HEK293 (cell line): ENCODE measurements at regions not wholly inside any gene's neighbourhood (a gene's known extent, or its start where the extent isn't known, plus 50 kb on each side); places are given as distances from the start of the nearest gene placed in this dataset.

Source experiments
- GLIS1 ChIP-seq: fragments of 450-650 bp; formaldehyde crosslinking; IDR thresholded peaks from 2 replicates; pipeline ENCODE4 v1.5.1; 2016; ENCODE audit warnings: missing biosample characterization, missing genetic modification characterization
- OVOL3 ChIP-seq: fragments of 450-650 bp; formaldehyde crosslinking; IDR thresholded peaks from 2 replicates; pipeline ENCODE4 v1.5.1; 2016; ENCODE audit warnings: missing biosample characterization, missing genetic modification characterization
- REPIN1 ChIP-seq: fragments of 450-650 bp; formaldehyde crosslinking; IDR thresholded peaks from 2 replicates; pipeline ENCODE4 v1.5.1; 2017; ENCODE audit warnings: missing biosample characterization, missing genetic modification characterization, low read depth
- YY1 ChIP-seq: fragments of 450-650 bp; formaldehyde crosslinking; IDR thresholded peaks from 2 replicates; pipeline ENCODE4 v1.5.1; 2018; ENCODE audit warnings: missing biosample characterization, missing genetic modification characterization
- ZNF133 ChIP-seq: fragments of 450-650 bp; formaldehyde crosslinking; IDR thresholded peaks from 2 replicates; pipeline ENCODE4 v1.5.1; 2016; ENCODE audit warnings: missing biosample characterization, missing genetic modification characterization
- ZNF138 ChIP-seq: fragments of 450-650 bp; formaldehyde crosslinking; IDR thresholded peaks from 2 replicates; pipeline ENCODE4 v1.5.1; 2016; ENCODE audit warnings: missing biosample characterization, missing genetic modification characterization, borderline replicate concordance
- ZNF354C ChIP-seq: fragments of 450-650 bp; formaldehyde crosslinking; IDR thresholded peaks from 2 replicates; pipeline ENCODE4 v1.5.1; 2016; ENCODE audit warnings: missing biosample characterization, missing genetic modification characterization, low read depth, borderline replicate concordance
- ZNF501 ChIP-seq: fragments of 450-650 bp; formaldehyde crosslinking; IDR thresholded peaks from 2 replicates; pipeline ENCODE4 v1.5.1; 2016; ENCODE audit warnings: missing biosample characterization, missing genetic modification characterization
- ZNF596 ChIP-seq: fragments of 450-650 bp; IDR thresholded peaks from 2 replicates; pipeline ENCODE4 v1.5.0; 2018; ENCODE audit warnings: missing biosample characterization, mild to moderate bottlenecking, missing genetic modification characterization, moderate library complexity
- ZNF768 ChIP-seq: fragments of 450-650 bp; formaldehyde crosslinking; IDR thresholded peaks from 2 replicates; pipeline ENCODE4 v1.5.1; 2018; ENCODE audit warnings: missing biosample characterization, mild to moderate bottlenecking, missing genetic modification characterization
- TF ChIP-seq, protein P1 (sequence below): fragments of 450-650 bp; formaldehyde crosslinking; IDR thresholded peaks from 2 replicates; pipeline ENCODE4 v1.5.1; 2016; ENCODE audit warnings: missing biosample characterization, missing genetic modification characterization
- TF ChIP-seq, protein P2 (sequence below): fragments of 450-650 bp; formaldehyde crosslinking; IDR thresholded peaks from 2 replicates; pipeline ENCODE4 v1.5.1; 2016; ENCODE audit warnings: missing biosample characterization, missing genetic modification characterization

DNA sequence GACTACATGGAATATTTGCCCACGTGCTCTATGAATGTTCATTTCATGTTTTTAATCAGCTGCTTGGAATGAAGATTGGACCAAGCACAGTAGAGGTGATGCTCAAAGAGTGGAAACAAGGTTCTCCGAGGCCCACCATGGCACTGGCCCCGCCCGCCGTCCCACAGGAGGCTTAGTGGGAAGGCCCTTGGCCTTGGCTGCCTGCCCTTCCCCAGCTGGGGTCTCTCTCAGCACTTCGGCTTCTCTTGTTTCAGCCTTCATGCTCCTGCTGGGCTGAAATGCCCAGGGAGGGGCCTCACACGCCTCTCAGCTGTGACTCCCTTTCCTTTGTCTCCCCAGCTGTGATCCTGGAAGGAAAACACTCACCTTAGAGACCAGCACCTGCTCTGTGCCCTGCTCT lies 833.2 kb downstream of the GALR1 start:
- TF ChIP-seq ZNF133 (tag by site-specific recombination), result no peak
- no peak for TF ChIP-seq ZNF501 (tag by site-specific recombination)
- TF ChIP-seq YY1, result no peak
- TF ChIP-seq, protein P1, sequence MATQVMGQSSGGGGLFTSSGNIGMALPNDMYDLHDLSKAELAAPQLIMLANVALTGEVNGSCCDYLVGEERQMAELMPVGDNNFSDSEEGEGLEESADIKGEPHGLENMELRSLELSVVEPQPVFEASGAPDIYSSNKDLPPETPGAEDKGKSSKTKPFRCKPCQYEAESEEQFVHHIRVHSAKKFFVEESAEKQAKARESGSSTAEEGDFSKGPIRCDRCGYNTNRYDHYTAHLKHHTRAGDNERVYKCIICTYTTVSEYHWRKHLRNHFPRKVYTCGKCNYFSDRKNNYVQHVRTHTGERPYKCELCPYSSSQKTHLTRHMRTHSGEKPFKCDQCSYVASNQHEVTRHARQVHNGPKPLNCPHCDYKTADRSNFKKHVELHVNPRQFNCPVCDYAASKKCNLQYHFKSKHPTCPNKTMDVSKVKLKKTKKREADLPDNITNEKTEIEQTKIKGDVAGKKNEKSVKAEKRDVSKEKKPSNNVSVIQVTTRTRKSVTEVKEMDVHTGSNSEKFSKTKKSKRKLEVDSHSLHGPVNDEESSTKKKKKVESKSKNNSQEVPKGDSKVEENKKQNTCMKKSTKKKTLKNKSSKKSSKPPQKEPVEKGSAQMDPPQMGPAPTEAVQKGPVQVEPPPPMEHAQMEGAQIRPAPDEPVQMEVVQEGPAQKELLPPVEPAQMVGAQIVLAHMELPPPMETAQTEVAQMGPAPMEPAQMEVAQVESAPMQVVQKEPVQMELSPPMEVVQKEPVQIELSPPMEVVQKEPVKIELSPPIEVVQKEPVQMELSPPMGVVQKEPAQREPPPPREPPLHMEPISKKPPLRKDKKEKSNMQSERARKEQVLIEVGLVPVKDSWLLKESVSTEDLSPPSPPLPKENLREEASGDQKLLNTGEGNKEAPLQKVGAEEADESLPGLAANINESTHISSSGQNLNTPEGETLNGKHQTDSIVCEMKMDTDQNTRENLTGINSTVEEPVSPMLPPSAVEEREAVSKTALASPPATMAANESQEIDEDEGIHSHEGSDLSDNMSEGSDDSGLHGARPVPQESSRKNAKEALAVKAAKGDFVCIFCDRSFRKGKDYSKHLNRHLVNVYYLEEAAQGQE (tag by site-specific recombination), result no peak
- TF ChIP-seq ZNF354C (tag by site-specific recombination), result no peak
- TF ChIP-seq ZNF768 (tag by site-specific recombination), result no peak
- no peak for TF ChIP-seq ZNF138
- TF ChIP-seq, protein P2, sequence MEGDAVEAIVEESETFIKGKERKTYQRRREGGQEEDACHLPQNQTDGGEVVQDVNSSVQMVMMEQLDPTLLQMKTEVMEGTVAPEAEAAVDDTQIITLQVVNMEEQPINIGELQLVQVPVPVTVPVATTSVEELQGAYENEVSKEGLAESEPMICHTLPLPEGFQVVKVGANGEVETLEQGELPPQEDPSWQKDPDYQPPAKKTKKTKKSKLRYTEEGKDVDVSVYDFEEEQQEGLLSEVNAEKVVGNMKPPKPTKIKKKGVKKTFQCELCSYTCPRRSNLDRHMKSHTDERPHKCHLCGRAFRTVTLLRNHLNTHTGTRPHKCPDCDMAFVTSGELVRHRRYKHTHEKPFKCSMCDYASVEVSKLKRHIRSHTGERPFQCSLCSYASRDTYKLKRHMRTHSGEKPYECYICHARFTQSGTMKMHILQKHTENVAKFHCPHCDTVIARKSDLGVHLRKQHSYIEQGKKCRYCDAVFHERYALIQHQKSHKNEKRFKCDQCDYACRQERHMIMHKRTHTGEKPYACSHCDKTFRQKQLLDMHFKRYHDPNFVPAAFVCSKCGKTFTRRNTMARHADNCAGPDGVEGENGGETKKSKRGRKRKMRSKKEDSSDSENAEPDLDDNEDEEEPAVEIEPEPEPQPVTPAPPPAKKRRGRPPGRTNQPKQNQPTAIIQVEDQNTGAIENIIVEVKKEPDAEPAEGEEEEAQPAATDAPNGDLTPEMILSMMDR (tag by site-specific recombination), result no peak
- no peak for TF ChIP-seq GLIS1 (tag by site-specific recombination)
- no peak for TF ChIP-seq ZNF596
- no peak for TF ChIP-seq REPIN1 (tag by site-specific recombination)
- no peak for TF ChIP-seq OVOL3 (tag by site-specific recombination)
